ENCODE measurements at regions not wholly inside any gene's neighbourhood (a gene's known extent, or its start where the extent isn't known, plus 50 kb on each side); places are given as distances from the start of the nearest gene placed in this dataset.

- no peak for DNase-seq
These were observed 87.8 kb upstream of the NRIP1 start for GRCh38 chr21:15152591-15152990.

- DNase-seq = no peak
These were observed 94.7 kb upstream of the NRIP1 start for GRCh38 chr21:15159382-15160020.

- DNase-seq = no peak
These were observed 95.3 kb upstream of the NRIP1 start for GRCh38 chr21:15160136-15160535.

GRCh38 chr21:15162921-15163320 lies 98.1 kb upstream of the NRIP1 start:
- no peak for DNase-seq

GRCh38 chr21:15164273-15164672 lies 99.5 kb upstream of the NRIP1 start:
- no peak for DNase-seq

GRCh38 chr21:15164678-15165303 lies 100.0 kb upstream of the NRIP1 start:
- no peak for DNase-seq

- no peak for DNase-seq
These were observed 105.8 kb upstream of the NRIP1 start for GRCh38 chr21:15170614-15171013.

- no peak for DNase-seq
These were observed 106.7 kb upstream of the NRIP1 start for GRCh38 chr21:15171546-15171945.

- no peak for DNase-seq
These were observed 108.2 kb upstream of the NRIP1 start for GRCh38 chr21:15172963-15173362.

GRCh38 chr21:15174923-15175322 lies 110.1 kb upstream of the NRIP1 start:
- no peak for DNase-seq

GRCh38 chr21:15182731-15183130 lies 117.9 kb upstream of the NRIP1 start:
- DNase-seq = no peak

- no peak for DNase-seq
These were observed 119.0 kb upstream of the NRIP1 start for GRCh38 chr21:15183813-15184257.

- DNase-seq = no peak
These were observed 125.6 kb upstream of the NRIP1 start for GRCh38 chr21:15190412-15190811.

- DNase-seq = no peak
These were observed 126.0 kb upstream of the NRIP1 start for GRCh38 chr21:15190837-15191236.

- DNase-seq = no peak
These were observed 126.5 kb upstream of the NRIP1 start for GRCh38 chr21:15191342-15191741.

GRCh38 chr21:15192243-15192642 lies 127.4 kb upstream of the NRIP1 start:
- no peak for DNase-seq

- no peak for DNase-seq
These were observed 129.1 kb upstream of the NRIP1 start for GRCh38 chr21:15193937-15194336.

GRCh38 chr21:15195104-15195503 lies 130.3 kb upstream of the NRIP1 start:
- no peak for DNase-seq

- DNase-seq = no peak
These were observed 131.0 kb upstream of the NRIP1 start for GRCh38 chr21:15195768-15196167.

- no peak for DNase-seq
These were observed 132.9 kb upstream of the NRIP1 start for GRCh38 chr21:15197696-15198095.

- DNase-seq = no peak
These were observed 134.9 kb upstream of the NRIP1 start for GRCh38 chr21:15199414-15200383.

GRCh38 chr21:15203740-15204139 lies 138.9 kb upstream of the NRIP1 start:
- no peak for DNase-seq

GRCh38 chr21:15204140-15204969 lies 139.6 kb upstream of the NRIP1 start:
- DNase-seq = no peak

Measured in T1000 (cell line).